ENCODE measurements at regions not wholly inside any gene's neighbourhood (a gene's known extent, or its start where the extent isn't known, plus 50 kb on each side); places are given as distances from the start of the nearest gene placed in this dataset.

DNA sequence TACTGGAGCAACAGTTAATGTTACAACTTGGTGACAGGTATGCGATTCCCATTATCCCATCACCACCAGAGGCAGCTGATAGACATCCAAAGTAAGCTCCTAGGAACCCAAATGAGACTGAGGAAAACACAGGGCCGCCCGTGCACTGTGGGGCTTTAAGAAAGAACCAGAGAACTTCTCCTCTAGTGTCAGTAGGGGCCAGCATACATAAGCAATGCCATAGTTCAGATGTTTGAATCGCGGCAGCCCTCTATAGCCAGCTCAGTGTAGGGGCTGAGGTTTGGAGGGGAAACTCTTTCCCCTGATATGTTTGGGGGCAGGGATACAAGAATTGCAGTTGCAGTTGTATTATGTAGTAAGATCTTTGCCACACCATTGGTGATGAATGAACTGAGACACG lies 593.3 kb upstream of the NCAM2 start:
- no peak overlapping the region for H3K4me3 ChIP-seq (ENCODE audit: low read depth, low read length, poor library complexity, severe bottlenecking)
- CTCF ChIA-PET (ENCODE audit: unreplicated experiment), result no interaction called here

DNA sequence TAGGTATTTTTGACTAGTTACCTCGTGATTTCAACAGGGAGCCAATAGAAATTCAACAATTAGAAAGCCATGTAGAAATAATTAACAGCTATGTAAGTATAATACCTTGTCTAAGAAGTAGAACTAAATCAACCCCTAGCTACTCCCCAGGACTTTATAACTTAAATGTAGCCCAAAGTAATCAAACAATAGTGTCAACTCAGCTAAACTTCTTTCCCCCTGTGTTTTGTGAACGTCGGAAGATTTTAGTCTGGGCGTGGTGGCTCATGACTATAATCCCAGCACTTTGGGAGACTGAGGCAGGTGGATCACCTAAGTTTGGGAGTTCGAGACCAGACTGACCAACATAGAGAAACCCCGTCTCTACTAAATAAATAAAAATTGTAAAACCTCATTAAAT lies 579.9 kb upstream of the NCAM2 start:
- BruUV-seq (replicated peaks), result no TSS peak
- POLR2A ChIA-PET, result no interaction called here
- Histone ChIP-seq H3K9me3 (ENCODE audit: low read length) (peaks cover 34% of the 10 kb centered on the region; the same call in 1 of the 2 replicates), H2AFZ (ENCODE audit: low read length) (no peak overlapping the region), H3K79me2 (ENCODE audit: insufficient read depth, low read depth, low read length) (no peaks in the 10 kb centered on the region), H3K4me2 (ENCODE audit: low read length) (no peak overlapping the region), H3K4me3 (ENCODE audit: low read depth, low read length, poor library complexity, severe bottlenecking) (no peak overlapping the region), H3K9me2 (ENCODE audit: insufficient read depth, low read length) (no peaks in the 10 kb centered on the region), H4K20me1 (ENCODE audit: insufficient read depth, low read length) (no peaks in the 10 kb centered on the region), H3K27ac (ENCODE audit: low read depth, low read length, poor library complexity, severe bottlenecking) (no peak overlapping the region), H3K4me1 (ENCODE audit: insufficient read depth, low read length, poor library complexity, severe bottlenecking) (no peaks in the 10 kb centered on the region), H3K36me3 (ENCODE audit: insufficient read depth, low read length) (no peaks in the 10 kb centered on the region)
- intact Hi-C loops (cut with micrococcal nuclease; ENCODE audit: unreplicated experiment), result no loop called here
- no peak for TF ChIP-seq EZH2phosphoT487 (IDR thresholded peaks at IDR 0.05; ENCODE audit: borderline replicate concordance, low read depth, low read length)
- TF ChIP-seq, protein P1, sequence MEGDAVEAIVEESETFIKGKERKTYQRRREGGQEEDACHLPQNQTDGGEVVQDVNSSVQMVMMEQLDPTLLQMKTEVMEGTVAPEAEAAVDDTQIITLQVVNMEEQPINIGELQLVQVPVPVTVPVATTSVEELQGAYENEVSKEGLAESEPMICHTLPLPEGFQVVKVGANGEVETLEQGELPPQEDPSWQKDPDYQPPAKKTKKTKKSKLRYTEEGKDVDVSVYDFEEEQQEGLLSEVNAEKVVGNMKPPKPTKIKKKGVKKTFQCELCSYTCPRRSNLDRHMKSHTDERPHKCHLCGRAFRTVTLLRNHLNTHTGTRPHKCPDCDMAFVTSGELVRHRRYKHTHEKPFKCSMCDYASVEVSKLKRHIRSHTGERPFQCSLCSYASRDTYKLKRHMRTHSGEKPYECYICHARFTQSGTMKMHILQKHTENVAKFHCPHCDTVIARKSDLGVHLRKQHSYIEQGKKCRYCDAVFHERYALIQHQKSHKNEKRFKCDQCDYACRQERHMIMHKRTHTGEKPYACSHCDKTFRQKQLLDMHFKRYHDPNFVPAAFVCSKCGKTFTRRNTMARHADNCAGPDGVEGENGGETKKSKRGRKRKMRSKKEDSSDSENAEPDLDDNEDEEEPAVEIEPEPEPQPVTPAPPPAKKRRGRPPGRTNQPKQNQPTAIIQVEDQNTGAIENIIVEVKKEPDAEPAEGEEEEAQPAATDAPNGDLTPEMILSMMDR (conservative IDR thresholded peaks at IDR 0.05; ENCODE audit: low read length), result no peak
- no peak for DNase-seq (ENCODE audit: low spot score)
- CTCF ChIA-PET (ENCODE audit: unreplicated experiment), result no interaction called here

More for the DNA sequence above, 593.3 kb upstream of the NCAM2 start:
- Histone ChIP-seq H3K79me2 (ENCODE audit: insufficient read depth, low read depth, low read length) (no peaks in the 10 kb centered on the region), H3K27ac (ENCODE audit: low read depth, low read length, poor library complexity, severe bottlenecking) (no peak overlapping the region), H4K20me1 (ENCODE audit: insufficient read depth, low read length) (no peaks in the 10 kb centered on the region), H3K9me2 (ENCODE audit: insufficient read depth, low read length) (no peaks in the 10 kb centered on the region), H2AFZ (ENCODE audit: low read length) (no peak overlapping the region), H3K9me3 (ENCODE audit: low read length) (peaks cover 25% of the 10 kb centered on the region; the same call in 1 of the 2 replicates), H3K36me3 (ENCODE audit: insufficient read depth, low read length) (no peaks in the 10 kb centered on the region), H3K4me2 (ENCODE audit: low read length) (no peak overlapping the region), H3K4me1 (ENCODE audit: insufficient read depth, low read length, poor library complexity, severe bottlenecking) (no peaks in the 10 kb centered on the region)
- no peak for TF ChIP-seq EZH2phosphoT487 (IDR thresholded peaks at IDR 0.05; ENCODE audit: borderline replicate concordance, low read depth, low read length)
- TF ChIP-seq, protein P1 (conservative IDR thresholded peaks at IDR 0.05; ENCODE audit: low read length), result no peak
- DNase-seq (ENCODE audit: low spot score), result no peak
- no TSS peak for BruUV-seq (replicated peaks)
- POLR2A ChIA-PET, result interaction anchor here (0.6 kb wide), 1 partner anchor 631 kb away, joined by 3 read pairs; no protein-coding TSS in a partner anchor
- intact Hi-C loops (cut with micrococcal nuclease; ENCODE audit: unreplicated experiment), result no loop called here

DNA sequence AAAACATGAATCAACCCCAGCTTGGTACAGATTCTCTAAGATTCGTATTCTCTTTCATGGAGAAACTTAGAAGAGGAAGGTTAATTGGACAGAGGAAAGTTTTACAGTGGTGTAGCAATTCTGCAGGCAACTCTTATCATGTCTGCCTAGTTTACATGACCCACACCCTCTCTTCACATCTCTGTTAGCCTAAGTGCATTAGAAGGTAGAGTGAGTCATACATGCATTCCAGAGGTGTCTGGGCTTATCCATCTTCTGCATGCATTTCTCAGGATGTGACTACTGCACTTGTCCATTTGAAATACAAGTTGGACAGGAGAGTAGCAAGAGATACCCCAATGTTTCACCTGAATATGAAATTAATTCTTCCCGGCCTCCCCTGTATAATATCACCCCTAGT lies 578.4 kb upstream of the NCAM2 start:
- TF ChIP-seq EZH2phosphoT487 (IDR thresholded peaks at IDR 0.05; ENCODE audit: borderline replicate concordance, low read depth, low read length), result no peak
- TF ChIP-seq, protein P1 (conservative IDR thresholded peaks at IDR 0.05; ENCODE audit: low read length), result no peak
- CTCF ChIA-PET (ENCODE audit: unreplicated experiment), result no interaction called here
- POLR2A ChIA-PET, result no interaction called here
- DNase-seq (ENCODE audit: low spot score), result no peak
- no peaks in the 10 kb centered on the region for H3K9me2 ChIP-seq (ENCODE audit: insufficient read depth, low read length)
- no peak overlapping the region for H3K27ac ChIP-seq (ENCODE audit: low read depth, low read length, poor library complexity, severe bottlenecking)
- no peaks in the 10 kb centered on the region for H3K36me3 ChIP-seq (ENCODE audit: insufficient read depth, low read length)
- no peaks in the 10 kb centered on the region for H3K79me2 ChIP-seq (ENCODE audit: insufficient read depth, low read depth, low read length)
- H2AFZ ChIP-seq (ENCODE audit: low read length), result no peak overlapping the region
- H3K4me3 ChIP-seq (ENCODE audit: low read depth, low read length, poor library complexity, severe bottlenecking), result no peak overlapping the region
- no peak overlapping the region for H3K4me2 ChIP-seq (ENCODE audit: low read length)
- no peaks in the 10 kb centered on the region for H4K20me1 ChIP-seq (ENCODE audit: insufficient read depth, low read length)
- H3K4me1 ChIP-seq (ENCODE audit: insufficient read depth, low read length, poor library complexity, severe bottlenecking), result no peaks in the 10 kb centered on the region
- peaks cover 34% of the 10 kb centered on the region; the same call in 1 of the 2 replicates for H3K9me3 ChIP-seq (ENCODE audit: low read length)
- intact Hi-C loops (cut with micrococcal nuclease; ENCODE audit: unreplicated experiment), result no loop called here
- no TSS peak for BruUV-seq (replicated peaks)

Measured in OCI-LY7 (cell line).